ENCODE measurements at regions not wholly inside any gene's neighbourhood (a gene's known extent, or its start where the extent isn't known, plus 50 kb on each side); places are given as distances from the start of the nearest gene placed in this dataset.

GRCh38 chr5:120926471-120926870 lies 462.4 kb downstream of the PRR16 start:
- no peak for TF ChIP-seq CTCF (IDR thresholded peaks at IDR 0.05; ENCODE audit: low read depth, low read length)

GRCh38 chr5:120927950-120928530 lies 463.9 kb downstream of the PRR16 start:
- TF ChIP-seq CTCF (IDR thresholded peaks at IDR 0.05; ENCODE audit: low read depth, low read length) = no peak
- in situ Hi-C loops (cut with HindIII; ENCODE audit: low sequenced_read_pairs) = no loop called here
- no peak for DNase-seq (ENCODE audit: low read depth, low spot score)
- H3K4me3 ChIP-seq (ENCODE audit: low read depth, low read length) = no peak overlapping the region

More at GRCh38 chr5:120926471-120926870, 462.4 kb downstream of the PRR16 start:
- no peak for DNase-seq (ENCODE audit: low read depth, low spot score)
- in situ Hi-C loops (cut with HindIII; ENCODE audit: low sequenced_read_pairs) = no loop called here
- no peak overlapping the region for H3K4me3 ChIP-seq (ENCODE audit: low read depth, low read length)

- TF ChIP-seq CTCF (IDR thresholded peaks at IDR 0.05; ENCODE audit: low read depth, low read length) = no peak
- no peak for DNase-seq (ENCODE audit: low read depth, low spot score)
- in situ Hi-C loops (cut with HindIII; ENCODE audit: low sequenced_read_pairs) = no loop called here
- no peak overlapping the region for H3K4me3 ChIP-seq (ENCODE audit: low read depth, low read length)
Observed at GRCh38 chr5:120932480-120932879, 468.4 kb downstream of the PRR16 start.

GRCh38 chr5:120934031-120934430 lies 469.9 kb downstream of the PRR16 start:
- DNase-seq (ENCODE audit: low read depth, low spot score) = no peak
- in situ Hi-C loops (cut with HindIII; ENCODE audit: low sequenced_read_pairs) = no loop called here
- TF ChIP-seq CTCF (IDR thresholded peaks at IDR 0.05; ENCODE audit: low read depth, low read length) = no peak
- H3K4me3 ChIP-seq (ENCODE audit: low read depth, low read length) = no peak overlapping the region

- DNase-seq (ENCODE audit: low read depth, low spot score) = no peak
- in situ Hi-C loops (cut with HindIII; ENCODE audit: low sequenced_read_pairs) = no loop called here
- no peak for TF ChIP-seq CTCF (IDR thresholded peaks at IDR 0.05; ENCODE audit: low read depth, low read length)
- H3K4me3 ChIP-seq (ENCODE audit: low read depth, low read length) = no peak overlapping the region
Observed at GRCh38 chr5:120936652-120937051, 472.6 kb downstream of the PRR16 start.

- no peak for DNase-seq (ENCODE audit: low read depth, low spot score)
- TF ChIP-seq CTCF (IDR thresholded peaks at IDR 0.05; ENCODE audit: low read depth, low read length) = no peak
- in situ Hi-C loops (cut with HindIII; ENCODE audit: low sequenced_read_pairs) = no loop called here
- H3K4me3 ChIP-seq (ENCODE audit: low read depth, low read length) = no peak overlapping the region
Observed at GRCh38 chr5:120938604-120939003, 474.5 kb downstream of the PRR16 start.

Data from astrocyte of the spinal cord (primary cell).